ENCODE measurements at regions not wholly inside any gene's neighbourhood (a gene's known extent, or its start where the extent isn't known, plus 50 kb on each side); places are given as distances from the start of the nearest gene placed in this dataset.

- no peak overlapping the region for H3K27ac ChIP-seq (ENCODE audit: low read depth in 2 of 2, low read length in 1 of 2)
- no peaks in the 10 kb centered on the region for H3K79me2 ChIP-seq (ENCODE audit: insufficient read depth)
- H3F3A ChIP-seq (replicated peaks; ENCODE audit: insufficient read depth) = no peaks in the 10 kb centered on the region
- no peaks in the 10 kb centered on the region for H3K36me3 ChIP-seq (replicated peaks in 1 of 2; ENCODE audit: control insufficient read depth in 1 of 2, insufficient read depth in 2 of 2, low read length in 1 of 2)
- TF ChIP-seq PBX3 (IDR thresholded peaks at IDR 0.05) (no peak), GATA2 (CRISPR knock-in tag; IDR thresholded peaks at IDR 0.05) (no peak), NFIC (IDR thresholded peaks at IDR 0.05; ENCODE audit: borderline replicate concordance) (0 out of 2 replicates have a peak, but pooled peaks have one; percentile 16)
- H4K20me1 ChIP-seq (ENCODE audit: insufficient read depth) = no peaks in the 10 kb centered on the region
- POLR2A ChIA-PET = no interaction called here
- peaks cover 0 to 8% of the 10 kb centered on the region in 2 experiments; a peak in 2 of 4 replicates for H3K4me1 ChIP-seq (ENCODE audit: control insufficient read depth in 1 of 2, insufficient read depth in 2 of 2, low read depth in 1 of 2, low read length in 1 of 2)
- H3K9ac ChIP-seq = no peak overlapping the region
- H3K27me3 ChIP-seq (ENCODE audit: insufficient read depth) = no peaks in the 10 kb centered on the region
- DNase-seq = no peak
- CTCF ChIA-PET = interaction anchor here (1.2 kb wide), 1 partner anchor 19 kb away, joined by 3 read pairs; no protein-coding TSS in a partner anchor
- H3K4me2 ChIP-seq = no peak overlapping the region
- no peak overlapping the region for H2AFZ ChIP-seq (ENCODE audit: low read depth)
- H3K9me2 ChIP-seq = no peaks in the 10 kb centered on the region
- no peak overlapping the region for H3K4me3 ChIP-seq (ENCODE audit: low read depth in 2 of 2, low read length in 1 of 2)
- 64% methylated on average over 2 of the region's 2 CpGs for WGBS (ENCODE audit: low lambda C conversion rate)
- no peaks in the 10 kb centered on the region for H3K9me3 ChIP-seq
Measured at GRCh38 chr2:65658881-65659280, 226.5 kb upstream of the SPRED2 start.

- Histone ChIP-seq H4K20me1 (ENCODE audit: insufficient read depth) (no peaks in the 10 kb centered on the region), H3K36me3 (replicated peaks in 1 of 2; ENCODE audit: control insufficient read depth in 1 of 2, insufficient read depth in 2 of 2, low read length in 1 of 2) (no peaks in the 10 kb centered on the region), H3K27ac (ENCODE audit: low read depth in 2 of 2, low read length in 1 of 2) (no peak overlapping the region), H2AFZ (ENCODE audit: low read depth) (no peak overlapping the region), H3K79me2 (ENCODE audit: insufficient read depth) (no peaks in the 10 kb centered on the region), H3K9me2 (no peaks in the 10 kb centered on the region), H3K9ac (no peak overlapping the region), H3K27me3 (ENCODE audit: insufficient read depth) (no peaks in the 10 kb centered on the region), H3K4me1 (ENCODE audit: control insufficient read depth in 1 of 2, insufficient read depth in 2 of 2, low read depth in 1 of 2, low read length in 1 of 2) (peaks cover 0 to 8% of the 10 kb centered on the region in 2 experiments; a peak in 2 of 4 replicates), H3K4me3 (ENCODE audit: low read depth in 2 of 2, low read length in 1 of 2) (no peak overlapping the region), H3K9me3 (no peaks in the 10 kb centered on the region), H3F3A (replicated peaks; ENCODE audit: insufficient read depth) (no peaks in the 10 kb centered on the region), H3K4me2 (no peak overlapping the region)
- POLR2A ChIA-PET = no interaction called here
- whole genome bisulfite sequencing (ENCODE audit: low lambda C conversion rate) = 60% methylated on average over 2 of the region's 3 CpGs
- TF ChIP-seq RCOR1 (IDR thresholded peaks at IDR 0.05; ENCODE audit: low read length) = no peak
- TF ChIP-seq GATA2 (CRISPR knock-in tag; IDR thresholded peaks at IDR 0.05) = no peak
- no peak for TF ChIP-seq YY1 (IDR thresholded peaks at IDR 0.05; ENCODE audit: low read depth)
- TF ChIP-seq FOSL2 (IDR thresholded peaks at IDR 0.05; ENCODE audit: borderline replicate concordance, low read depth) = no peak
- TF ChIP-seq TCF12 (IDR thresholded peaks at IDR 0.05) = no peak
- no peak for TF ChIP-seq TAF1 (IDR thresholded peaks at IDR 0.05; ENCODE audit: borderline replicate concordance, low read depth, low read length)
- TF ChIP-seq ELF1 (IDR thresholded peaks at IDR 0.05) = no peak
- CTCF ChIA-PET = no interaction called here
- DNase-seq = no peak
Measured at GRCh38 chr2:65658266-65658665, 225.9 kb upstream of the SPRED2 start.

DNA sequence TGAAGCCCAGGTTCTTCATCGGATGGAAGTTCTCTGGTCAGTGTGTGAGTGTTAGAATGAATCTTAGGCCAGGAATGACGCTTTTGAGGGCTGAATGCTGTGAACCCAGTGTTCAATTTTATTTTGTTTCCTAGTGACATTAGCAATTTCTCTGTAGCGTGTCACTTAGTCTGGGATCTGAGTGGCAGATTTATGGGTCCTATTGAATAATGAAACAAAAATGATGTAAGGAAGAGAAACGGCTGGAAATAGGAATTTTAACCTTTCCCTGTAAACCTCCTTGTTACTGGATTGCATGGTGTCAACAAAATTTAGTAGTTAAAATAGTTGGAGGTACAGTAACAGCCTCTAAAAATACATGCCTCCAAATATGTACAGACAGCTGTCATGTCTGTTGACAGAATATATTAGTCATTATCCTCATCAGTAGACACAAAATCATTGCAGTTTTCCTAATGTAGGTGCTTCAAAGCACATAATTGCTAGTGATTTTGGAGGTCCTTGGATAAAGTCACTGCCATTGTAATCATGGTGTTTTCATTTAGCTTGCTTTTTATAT is 223.8 kb upstream of the SPRED2 start:
- H3K9me3 ChIP-seq = no peaks in the 10 kb centered on the region
- H4K20me1 ChIP-seq (ENCODE audit: insufficient read depth) = no peaks in the 10 kb centered on the region
- no peak overlapping the region for H3K27ac ChIP-seq (ENCODE audit: low read depth in 2 of 2, low read length in 1 of 2)
- no peaks in the 10 kb centered on the region for H3K9me2 ChIP-seq
- 65% methylated on average over 4 of the region's 4 CpGs for WGBS (ENCODE audit: low lambda C conversion rate)
- peaks cover 0 to 15% of the 10 kb centered on the region in 2 experiments; a peak in 1 of 4 replicates for H3K4me1 ChIP-seq (ENCODE audit: control insufficient read depth in 1 of 2, insufficient read depth in 2 of 2, low read depth in 1 of 2, low read length in 1 of 2)
- no peak for DNase-seq
- no peaks in the 10 kb centered on the region for H3K79me2 ChIP-seq (ENCODE audit: insufficient read depth)
- H2AFZ ChIP-seq (ENCODE audit: low read depth) = no peak overlapping the region
- no peaks in the 10 kb centered on the region for H3F3A ChIP-seq (replicated peaks; ENCODE audit: insufficient read depth)
- peaks cover 0 to 4% of the 10 kb centered on the region in 2 experiments for H3K36me3 ChIP-seq (replicated peaks in 1 of 2; ENCODE audit: control insufficient read depth in 1 of 2, insufficient read depth in 2 of 2, low read length in 1 of 2)
- H3K4me2 ChIP-seq = no peak overlapping the region
- CTCF ChIA-PET = no interaction called here
- H3K27me3 ChIP-seq (ENCODE audit: insufficient read depth) = no peaks in the 10 kb centered on the region
- TF ChIP-seq NRF1 (IDR thresholded peaks at IDR 0.05; ENCODE audit: low read depth, low read length) = no peak
- no peak for TF ChIP-seq PBX3 (IDR thresholded peaks at IDR 0.05)
- TF ChIP-seq MAX (IDR thresholded peaks at IDR 0.05; ENCODE audit: low read depth) = no peak
- no peak for TF ChIP-seq ZBTB33 (IDR thresholded peaks at IDR 0.05; ENCODE audit: borderline replicate concordance, low read depth)
- no peak for TF ChIP-seq EP300 (IDR thresholded peaks at IDR 0.05; ENCODE audit: borderline replicate concordance in 1 of 2, low read depth in 1 of 2, low read length in 1 of 2)
- TF ChIP-seq SMC3 (IDR thresholded peaks at IDR 0.05; ENCODE audit: low read depth, low read length) = no peak
- TF ChIP-seq CHD2 (IDR thresholded peaks at IDR 0.05; ENCODE audit: low read length, partially characterized antibody) = no peak
- no peak for TF ChIP-seq GABPA (IDR thresholded peaks at IDR 0.05; ENCODE audit: low read depth)
- TF ChIP-seq FOXM1 (IDR thresholded peaks at IDR 0.05; ENCODE audit: low read depth) = no peak
- TF ChIP-seq POLR2AphosphoS5 (IDR thresholded peaks at IDR 0.05; ENCODE audit: low read depth, low read length) = no peak
- no peak for TF ChIP-seq FOSL2 (IDR thresholded peaks at IDR 0.05; ENCODE audit: borderline replicate concordance, low read depth)
- no peak for TF ChIP-seq MXI1 (IDR thresholded peaks at IDR 0.05; ENCODE audit: low read depth, low read length)
- POLR2A ChIA-PET = no interaction called here
- no peak overlapping the region for H3K9ac ChIP-seq
- no peak overlapping the region for H3K4me3 ChIP-seq (ENCODE audit: low read depth in 2 of 2, low read length in 1 of 2)
